A673 (cell line): ENCODE measurements at regions not wholly inside any gene's neighbourhood (a gene's known extent, or its start where the extent isn't known, plus 50 kb on each side); places are given as distances from the start of the nearest gene placed in this dataset.

Experiments
- EZH2 ChIP-seq: fragments of 200-600 bp; sonication (generic); IDR thresholded peaks from 2 replicates; pipeline ENCODE4 v1.6.1; 2017; ENCODE audit warnings: borderline replicate concordance, low read depth, mild to moderate bottlenecking, mixed read lengths, antibody characterized with exemption, low read length; ENCODE audit not compliant: poor library complexity, severe bottlenecking
- TF ChIP-seq, protein P1 (sequence below): fragments of 300-800, 200-600 bp; sonication (generic); conservative IDR thresholded peaks from 2 replicates; pipeline ENCODE4 v1.5.1; 2017; ENCODE audit warnings: low read depth, mild to moderate bottlenecking, antibody characterized with exemption, low read length, moderate library complexity, mixed read lengths

- TF ChIP-seq, protein P1, sequence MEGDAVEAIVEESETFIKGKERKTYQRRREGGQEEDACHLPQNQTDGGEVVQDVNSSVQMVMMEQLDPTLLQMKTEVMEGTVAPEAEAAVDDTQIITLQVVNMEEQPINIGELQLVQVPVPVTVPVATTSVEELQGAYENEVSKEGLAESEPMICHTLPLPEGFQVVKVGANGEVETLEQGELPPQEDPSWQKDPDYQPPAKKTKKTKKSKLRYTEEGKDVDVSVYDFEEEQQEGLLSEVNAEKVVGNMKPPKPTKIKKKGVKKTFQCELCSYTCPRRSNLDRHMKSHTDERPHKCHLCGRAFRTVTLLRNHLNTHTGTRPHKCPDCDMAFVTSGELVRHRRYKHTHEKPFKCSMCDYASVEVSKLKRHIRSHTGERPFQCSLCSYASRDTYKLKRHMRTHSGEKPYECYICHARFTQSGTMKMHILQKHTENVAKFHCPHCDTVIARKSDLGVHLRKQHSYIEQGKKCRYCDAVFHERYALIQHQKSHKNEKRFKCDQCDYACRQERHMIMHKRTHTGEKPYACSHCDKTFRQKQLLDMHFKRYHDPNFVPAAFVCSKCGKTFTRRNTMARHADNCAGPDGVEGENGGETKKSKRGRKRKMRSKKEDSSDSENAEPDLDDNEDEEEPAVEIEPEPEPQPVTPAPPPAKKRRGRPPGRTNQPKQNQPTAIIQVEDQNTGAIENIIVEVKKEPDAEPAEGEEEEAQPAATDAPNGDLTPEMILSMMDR: no peak
- no peak for TF ChIP-seq EZH2
These were observed 789.6 kb downstream of the CDH8 start for GRCh38 chr16:61246592-61246991.
